ENCODE measurements at regions not wholly inside any gene's neighbourhood (a gene's known extent, or its start where the extent isn't known, plus 50 kb on each side); places are given as distances from the start of the nearest gene placed in this dataset.

DNA sequence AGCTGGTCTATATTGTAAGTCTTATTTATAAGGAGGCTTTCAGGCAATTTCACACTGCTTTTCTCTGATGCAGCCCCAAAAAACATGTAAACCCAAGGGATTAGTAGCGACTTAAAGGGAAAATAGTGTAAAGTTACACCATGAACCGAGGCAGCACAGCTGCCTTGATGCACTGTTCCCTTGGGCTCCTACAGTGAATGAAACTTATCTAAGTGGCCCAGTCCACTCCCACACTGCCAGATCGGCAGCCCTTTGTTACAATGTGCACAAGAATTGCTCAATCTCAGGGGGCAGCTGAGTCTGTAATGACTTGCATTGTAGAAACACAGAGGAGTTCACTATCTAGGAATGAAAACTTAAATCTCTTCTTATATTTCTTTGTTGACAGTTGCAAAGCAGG is 120.8 kb upstream of the ADGRL2 start:
- WGBS, 5 donors, result 70 to 76% (median 76%) methylated on average over 3 of the region's 3 CpGs
- intact Hi-C loops (cut with DNase I; ENCODE audit: low total_unique reads), result no loop called here

DNA sequence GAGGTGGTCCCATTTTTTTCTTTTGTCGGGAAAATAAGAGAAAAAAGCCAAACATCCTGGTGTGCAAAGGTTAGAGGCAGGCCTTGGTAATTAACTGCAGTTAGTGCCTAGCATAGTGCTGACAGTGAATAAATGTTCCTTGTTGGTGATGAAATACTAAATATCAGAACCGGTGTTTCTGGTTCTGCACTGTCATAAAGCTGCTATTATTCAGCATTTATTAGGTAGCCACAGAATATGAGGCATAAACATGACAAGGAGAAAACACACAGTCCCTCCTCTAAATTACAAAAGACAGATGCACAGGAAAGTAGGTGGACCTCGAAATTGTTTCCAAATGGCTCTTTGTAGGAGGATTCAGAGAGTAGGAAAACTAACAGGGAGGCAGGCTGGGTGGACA is 122.0 kb upstream of the ADGRL2 start:
- Histone ChIP-seq H3K27me3 (replicated peaks in 1 of 7) (no peaks in the 10 kb centered on the region), H3K9me3 (no peaks in the 10 kb centered on the region), H3K4me1 (peaks cover 0 to 8% (median 0%) of the 10 kb centered on the region in 6 donors), H3K36me3 (no peaks in the 10 kb centered on the region), H3K4me3 (no peak overlapping the region), H3K27ac (no peak overlapping the region)
- WGBS, 5 donors, result 78 to 89% (median 80%) methylated on average over 3 of the region's 3 CpGs
- DNase-seq, result no peak
- TF ChIP-seq POLR2AphosphoS5 (IDR thresholded peaks at IDR 0.05), result no peak
- TF ChIP-seq, protein P1, sequence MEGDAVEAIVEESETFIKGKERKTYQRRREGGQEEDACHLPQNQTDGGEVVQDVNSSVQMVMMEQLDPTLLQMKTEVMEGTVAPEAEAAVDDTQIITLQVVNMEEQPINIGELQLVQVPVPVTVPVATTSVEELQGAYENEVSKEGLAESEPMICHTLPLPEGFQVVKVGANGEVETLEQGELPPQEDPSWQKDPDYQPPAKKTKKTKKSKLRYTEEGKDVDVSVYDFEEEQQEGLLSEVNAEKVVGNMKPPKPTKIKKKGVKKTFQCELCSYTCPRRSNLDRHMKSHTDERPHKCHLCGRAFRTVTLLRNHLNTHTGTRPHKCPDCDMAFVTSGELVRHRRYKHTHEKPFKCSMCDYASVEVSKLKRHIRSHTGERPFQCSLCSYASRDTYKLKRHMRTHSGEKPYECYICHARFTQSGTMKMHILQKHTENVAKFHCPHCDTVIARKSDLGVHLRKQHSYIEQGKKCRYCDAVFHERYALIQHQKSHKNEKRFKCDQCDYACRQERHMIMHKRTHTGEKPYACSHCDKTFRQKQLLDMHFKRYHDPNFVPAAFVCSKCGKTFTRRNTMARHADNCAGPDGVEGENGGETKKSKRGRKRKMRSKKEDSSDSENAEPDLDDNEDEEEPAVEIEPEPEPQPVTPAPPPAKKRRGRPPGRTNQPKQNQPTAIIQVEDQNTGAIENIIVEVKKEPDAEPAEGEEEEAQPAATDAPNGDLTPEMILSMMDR (IDR thresholded peaks at IDR 0.05 in 8 of 11, conservative IDR thresholded peaks at IDR 0.05 in 3 of 11), result no peak
- no peak for TF ChIP-seq POLR2A (IDR thresholded peaks at IDR 0.05)
- intact Hi-C loops (cut with DNase I; ENCODE audit: low total_unique reads), result no loop called here

More for the DNA sequence above, 120.8 kb upstream of the ADGRL2 start:
- no peak for DNase-seq
- no peaks in the 10 kb centered on the region for H3K36me3 ChIP-seq
- TF ChIP-seq, protein P1 (IDR thresholded peaks at IDR 0.05 in 8 of 11, conservative IDR thresholded peaks at IDR 0.05 in 3 of 11), result no peak
- TF ChIP-seq POLR2AphosphoS5 (IDR thresholded peaks at IDR 0.05) (no peak), POLR2A (IDR thresholded peaks at IDR 0.05) (no peak)
- peaks cover 0 to 8% (median 0%) of the 10 kb centered on the region in 6 donors for H3K4me1 ChIP-seq
- H3K27me3 ChIP-seq (replicated peaks in 1 of 7), result no peaks in the 10 kb centered on the region
- H3K27ac ChIP-seq, result peak overlapping the region in 1 of 8 donors; percentile 4
- no peak overlapping the region for H3K4me3 ChIP-seq
- no peaks in the 10 kb centered on the region for H3K9me3 ChIP-seq

DNA sequence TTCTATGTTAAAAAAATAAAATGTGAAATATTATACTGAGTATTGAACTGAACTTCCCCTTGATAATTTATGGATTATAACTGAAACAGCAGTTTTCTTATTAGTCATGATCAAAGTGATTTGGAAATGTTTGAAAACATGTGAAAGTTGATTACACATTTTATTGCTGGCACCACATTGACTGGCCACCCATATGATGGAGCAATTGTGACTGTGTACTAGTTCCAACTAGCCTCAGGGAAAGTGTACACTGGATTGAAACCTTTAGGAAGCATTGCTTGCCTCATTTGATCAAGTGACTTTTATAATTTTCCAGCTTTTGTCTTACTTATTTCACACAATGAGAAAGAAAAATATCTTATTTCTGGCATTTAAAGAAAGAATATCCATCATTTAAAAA is 128.0 kb upstream of the ADGRL2 start:
- H3K4me1 ChIP-seq, result no peaks in the 10 kb centered on the region
- H3K36me3 ChIP-seq, result no peaks in the 10 kb centered on the region
- intact Hi-C loops (cut with DNase I; ENCODE audit: low total_unique reads), result no loop called here
- no peak for TF ChIP-seq POLR2A (IDR thresholded peaks at IDR 0.05)
- TF ChIP-seq, protein P1 (IDR thresholded peaks at IDR 0.05 in 8 of 11, conservative IDR thresholded peaks at IDR 0.05 in 3 of 11), result no peak
- no peak for TF ChIP-seq POLR2AphosphoS5 (IDR thresholded peaks at IDR 0.05)
- no peak for DNase-seq
- H3K27me3 ChIP-seq (replicated peaks in 1 of 7), result no peaks in the 10 kb centered on the region
- H3K9me3 ChIP-seq, result no peaks in the 10 kb centered on the region
- H3K27ac ChIP-seq, result no peak overlapping the region
- H3K4me3 ChIP-seq, result no peak overlapping the region

DNA sequence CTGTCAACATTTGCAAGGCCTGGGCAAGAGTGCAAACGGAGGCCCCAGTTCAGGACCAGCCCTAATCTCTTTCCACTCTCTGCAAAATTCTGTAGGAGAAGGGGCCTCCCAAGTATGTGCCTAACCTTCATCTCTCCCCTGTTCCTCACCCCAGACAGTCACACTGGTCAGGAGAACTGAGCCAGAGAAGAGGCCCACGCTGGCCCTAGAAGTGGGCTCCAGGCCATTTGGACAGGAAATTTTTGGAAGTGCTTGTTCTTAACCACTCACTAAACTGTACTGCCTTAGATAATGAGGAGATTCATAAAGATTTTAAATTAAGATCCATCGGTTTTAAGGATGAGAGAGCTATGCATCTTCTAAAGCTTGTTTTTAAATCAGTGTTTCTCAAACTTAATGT is 129.7 kb upstream of the ADGRL2 start:
- H3K27ac ChIP-seq, result peak overlapping the region in 1 of 8 donors; percentile 22
- H3K36me3 ChIP-seq, result no peaks in the 10 kb centered on the region
- no peak overlapping the region for H3K4me3 ChIP-seq
- H3K27me3 ChIP-seq (replicated peaks in 1 of 7), result no peaks in the 10 kb centered on the region
- no peak for DNase-seq
- intact Hi-C loops (cut with DNase I; ENCODE audit: low total_unique reads), result no loop called here
- no peaks in the 10 kb centered on the region for H3K9me3 ChIP-seq
- WGBS, 5 donors, result 51 to 77% (median 73%) methylated on average over 3 of the region's 3 CpGs
- H3K4me1 ChIP-seq, result no peaks in the 10 kb centered on the region
- TF ChIP-seq POLR2A (IDR thresholded peaks at IDR 0.05) (no peak), POLR2AphosphoS5 (IDR thresholded peaks at IDR 0.05) (no peak)
- TF ChIP-seq, protein P1 (IDR thresholded peaks at IDR 0.05 in 8 of 11, conservative IDR thresholded peaks at IDR 0.05 in 3 of 11), result no peak
